ENCODE measurements at regions not wholly inside any gene's neighbourhood (a gene's known extent, or its start where the extent isn't known, plus 50 kb on each side); places are given as distances from the start of the nearest gene placed in this dataset.

- no peak for DNase-seq (ENCODE audit: low read depth)
Measured at GRCh38 chr3:23644099-23644498, 161.7 kb upstream of the UBE2E1 start.

GRCh38 chr3:23644676-23645075, 161.1 kb upstream of the UBE2E1 start:
- DNase-seq (ENCODE audit: low read depth): no peak

- no peak for DNase-seq (ENCODE audit: low read depth)
Measured at GRCh38 chr3:23645533-23646183, 160.1 kb upstream of the UBE2E1 start.

GRCh38 chr3:23646184-23646920, 159.4 kb upstream of the UBE2E1 start:
- no peak for DNase-seq (ENCODE audit: low read depth)

- DNase-seq (ENCODE audit: low read depth): no peak
Measured at GRCh38 chr3:23647706-23648258, 158.0 kb upstream of the UBE2E1 start.

GRCh38 chr3:23648326-23648995, 157.3 kb upstream of the UBE2E1 start:
- no peak for DNase-seq (ENCODE audit: low read depth)

- no peak for DNase-seq (ENCODE audit: low read depth)
Measured at GRCh38 chr3:23648996-23649395, 156.8 kb upstream of the UBE2E1 start.

GRCh38 chr3:23649448-23649847, 156.3 kb upstream of the UBE2E1 start:
- DNase-seq (ENCODE audit: low read depth): no peak

GRCh38 chr3:23650371-23651140, 155.2 kb upstream of the UBE2E1 start:
- no peak for DNase-seq (ENCODE audit: low read depth)

- no peak for DNase-seq (ENCODE audit: low read depth)
Measured at GRCh38 chr3:23653647-23654525, 151.9 kb upstream of the UBE2E1 start.

GRCh38 chr3:23654571-23654970, 151.2 kb upstream of the UBE2E1 start:
- DNase-seq (ENCODE audit: low read depth): no peak

- DNase-seq (ENCODE audit: low read depth): no peak
Measured at GRCh38 chr3:23655749-23656148, 150.0 kb upstream of the UBE2E1 start.

GRCh38 chr3:23656199-23656598, 149.6 kb upstream of the UBE2E1 start:
- DNase-seq (ENCODE audit: low read depth): no peak

GRCh38 chr3:23656821-23657220, 148.9 kb upstream of the UBE2E1 start:
- no peak for DNase-seq (ENCODE audit: low read depth)

- no peak for DNase-seq (ENCODE audit: low read depth)
Measured at GRCh38 chr3:23657647-23658046, 148.1 kb upstream of the UBE2E1 start.

GRCh38 chr3:23659274-23659673, 146.5 kb upstream of the UBE2E1 start:
- DNase-seq (ENCODE audit: low read depth): no peak

GRCh38 chr3:23659840-23660430, 145.8 kb upstream of the UBE2E1 start:
- no peak for DNase-seq (ENCODE audit: low read depth)

- DNase-seq (ENCODE audit: low read depth): no peak
Measured at GRCh38 chr3:23662079-23662617, 143.6 kb upstream of the UBE2E1 start.

GRCh38 chr3:23663246-23663645, 142.5 kb upstream of the UBE2E1 start:
- DNase-seq (ENCODE audit: low read depth): no peak

- no peak for DNase-seq (ENCODE audit: low read depth)
Measured at GRCh38 chr3:23663661-23664186, 142.0 kb upstream of the UBE2E1 start.

All from GM04503 (cell line).